H9 (cell line): ENCODE measurements at regions not wholly inside any gene's neighbourhood (a gene's known extent, or its start where the extent isn't known, plus 50 kb on each side); places are given as distances from the start of the nearest gene placed in this dataset.
"Not testable (repeated sequence)": the region's sequence is repeated elsewhere in the genome, so short reads cannot be mapped to it uniquely, and the experiment has no call there.

ENCODE experiments used
- DNase-seq: peaks from one replicate; pipeline ENCODE4 v3.0.0-alpha.2; 2017
- H2AFZ ChIP-seq: one replicate; pipeline ENCODE4 v1.6.1; 2013; ENCODE audit warnings: mild to moderate bottlenecking, low read length, control low read depth, moderate library complexity
- H2AK5ac ChIP-seq: 2 replicates; pipeline ENCODE4 v1.6.1; 2013; ENCODE audit warnings: low read length, control low read depth, mixed read lengths; ENCODE audit not compliant: insufficient read length
- H2BK120ac ChIP-seq: one replicate; pipeline ENCODE4 v1.6.1; 2013; ENCODE audit warnings: low read depth, mild to moderate bottlenecking, low read length, control low read depth, inconsistent platforms; ENCODE audit not compliant: poor library complexity, severe bottlenecking
- H2BK12ac ChIP-seq: 2 replicates; pipeline ENCODE4 v1.6.1; 2013; ENCODE audit warnings: low read length, control low read depth, mixed read lengths, low read depth; ENCODE audit not compliant: insufficient read length
- H2BK15ac ChIP-seq: 2 replicates; pipeline ENCODE4 v1.6.1; 2013; ENCODE audit warnings: low read depth, low read length, control low read depth
- H2BK20ac ChIP-seq: one replicate; pipeline ENCODE4 v1.6.1; 2013; ENCODE audit warnings: low read depth, mild to moderate bottlenecking, low read length, control low read depth, inconsistent platforms; ENCODE audit not compliant: poor library complexity, severe bottlenecking
- H2BK5ac ChIP-seq: 2 replicates; pipeline ENCODE4 v1.6.1; 2013; ENCODE audit warnings: low read length, control low read depth, mixed read lengths; ENCODE audit not compliant: insufficient read length
- H3K14ac ChIP-seq: 2 replicates; pipeline ENCODE4 v1.6.1; 2013; ENCODE audit warnings: low read length, control low read depth; ENCODE audit not compliant: insufficient read depth
- H3K18ac ChIP-seq: 2 replicates; pipeline ENCODE4 v1.6.1; 2013; ENCODE audit warnings: low read depth, mild to moderate bottlenecking, mixed read lengths, low read length, control low read depth; ENCODE audit not compliant: insufficient read length
- H3K23ac ChIP-seq: 2 replicates; pipeline ENCODE4 v1.6.1; 2013; ENCODE audit warnings: low read length, control low read depth, mixed read lengths, low read depth; ENCODE audit not compliant: insufficient read length
- H3K23me2 ChIP-seq: 2 replicates; pipeline ENCODE4 v1.6.1; 2013; ENCODE audit warnings: low read depth, mild to moderate bottlenecking, mixed read lengths, low read length, control low read depth; ENCODE audit not compliant: insufficient read length, poor library complexity, severe bottlenecking
- H3K27ac ChIP-seq: 2 replicates; pipeline ENCODE4 v1.5.1; 2013; ENCODE audit warnings: low read length, control low read depth, mixed read lengths, low read depth; ENCODE audit not compliant: insufficient read length
- H3K27me3 ChIP-seq: 2 replicates; pipeline ENCODE4 v1.6.1; 2013; ENCODE audit warnings: low read length, control low read depth, inconsistent platforms; ENCODE audit not compliant: insufficient read depth
- H3K4ac ChIP-seq: 2 replicates; pipeline ENCODE4 v1.6.1; 2013; ENCODE audit warnings: low read depth, mild to moderate bottlenecking, control low read depth, inconsistent platforms, low read length, moderate library complexity
- H3K4me1 ChIP-seq: 2 replicates; pipeline ENCODE4 v1.6.1; 2013; ENCODE audit warnings: low read length, control low read depth, inconsistent platforms; ENCODE audit not compliant: insufficient read depth
- H3K4me2 ChIP-seq: 2 replicates; pipeline ENCODE4 v1.6.1; 2013; ENCODE audit warnings: low read length, control low read depth, mixed read lengths; ENCODE audit not compliant: insufficient read length, insufficient read depth
- H3K56ac ChIP-seq: 2 replicates; pipeline ENCODE4 v1.6.1; 2013; ENCODE audit warnings: low read depth, mild to moderate bottlenecking, mixed read lengths, low read length, control low read depth; ENCODE audit not compliant: insufficient read length
- H3K79me1 ChIP-seq: 2 replicates; pipeline ENCODE4 v1.6.1; 2013; ENCODE audit warnings: low read depth, mild to moderate bottlenecking, moderate library complexity, low read length, control low read depth, inconsistent platforms; ENCODE audit not compliant: insufficient read depth, poor library complexity, severe bottlenecking
- H3K79me2 ChIP-seq: 2 replicates; pipeline ENCODE4 v1.6.1; 2013; ENCODE audit warnings: low read length, control low read depth, inconsistent platforms; ENCODE audit not compliant: insufficient read depth
- H3K9ac ChIP-seq: 2 replicates; pipeline ENCODE4 v1.6.1; 2013; ENCODE audit warnings: low read length, control low read depth, mixed read lengths; ENCODE audit not compliant: insufficient read length; ENCODE audit errors: extremely low read depth
- H3K9me3 ChIP-seq: one replicate; pipeline ENCODE4 v1.6.1; 2013; ENCODE audit warnings: low read depth, low read length, inconsistent platforms; ENCODE audit not compliant: control insufficient read depth
- H3T11ph ChIP-seq: one replicate; pipeline ENCODE4 v1.6.1; 2013; ENCODE audit warnings: mild to moderate bottlenecking, low read length, control low read depth, inconsistent platforms
- H4K20me1 ChIP-seq: one replicate; pipeline ENCODE4 v1.6.1; 2013; ENCODE audit not compliant: control insufficient read depth, insufficient read length, insufficient read depth
- H4K5ac ChIP-seq: 2 replicates; pipeline ENCODE4 v1.6.1; 2013; ENCODE audit warnings: low read depth, mild to moderate bottlenecking, mixed read lengths, low read length, control low read depth; ENCODE audit not compliant: insufficient read length
- H4K8ac ChIP-seq: replicated peaks from 2 replicates; pipeline ENCODE4 v1.6.1; 2013; ENCODE audit warnings: low read length, control low read depth, mixed read lengths, low read depth; ENCODE audit not compliant: insufficient read length
- H4K91ac ChIP-seq: 2 replicates; pipeline ENCODE4 v1.6.1; 2013; ENCODE audit warnings: low read depth, mild to moderate bottlenecking, moderate library complexity, mixed read lengths, low read length, control low read depth; ENCODE audit not compliant: insufficient read length
- H3K27ac Mint-ChIP-seq, 3 experiments: 2 replicates in 2 of 3; 3 replicates in 1 of 3; pipeline ENCODE4 v1.8.0; 2020 to 2021; ENCODE audit warnings: mixed read lengths in 3 of 3, mild to moderate bottlenecking in 1 of 3, moderate library complexity in 1 of 3
- H3K27me3 Mint-ChIP-seq: 2 replicates; pipeline ENCODE4 v1.8.0; 2021; ENCODE audit warnings: low read depth, mild to moderate bottlenecking, moderate library complexity, mixed read lengths
- H3K36me3 Mint-ChIP-seq, 3 experiments: 2 replicates in 2 of 3; 3 replicates in 1 of 3; pipeline ENCODE4 v1.8.0; 2020 to 2021; ENCODE audit warnings: low read depth in 3 of 3, mixed read lengths in 3 of 3; ENCODE audit not compliant: insufficient read depth in 1 of 3
- H3K4me1 Mint-ChIP-seq, 2 experiments: 2 replicates each; pipeline ENCODE4 v1.8.0; 2020; ENCODE audit warnings: mixed read lengths in 2 of 2
- H3K4me3 Mint-ChIP-seq, 2 experiments: 2 replicates in 1 of 2; 3 replicates in 1 of 2; pipeline ENCODE4 v1.8.0; 2020 to 2021; ENCODE audit warnings: mild to moderate bottlenecking in 2 of 2, mixed read lengths in 2 of 2, moderate library complexity in 1 of 2
- H3K9me3 Mint-ChIP-seq, 2 experiments: 2 replicates in 1 of 2; 3 replicates in 1 of 2; pipeline ENCODE4 v1.8.0; 2020; ENCODE audit warnings: mild to moderate bottlenecking in 2 of 2, mixed read lengths in 2 of 2, moderate library complexity in 1 of 2
- CTCF ChIP-seq: fragments of 200-600 bp; sonication (generic); conservative IDR thresholded peaks from 3 replicates; pipeline ENCODE4 v1.8.0; 2021; ENCODE audit warnings: antibody characterized with exemption, mild to moderate bottlenecking
- WGBS: extraction: QIAGEN DNeasy Blood & Tissue Kit; methylation state at CpG from one replicate; pipeline ENCODE4 v1.1.7; 2013; ENCODE audit warnings: missing lambda C conversion rate, low lambda C conversion rate, mixed read lengths; ENCODE audit not compliant: insufficient read length; ENCODE audit errors: extremely low coverage; 5-methylcytosine and 5-hydroxymethylcytosine counted together

- H2BK20ac ChIP-seq: no peak overlapping the region
- H3K23me2 ChIP-seq: no peaks in the 10 kb centered on the region
- no peak overlapping the region for H4K5ac ChIP-seq
- no peak overlapping the region for H3K4me3 Mint-ChIP-seq
- peaks cover 6% of the 10 kb centered on the region for H3K27me3 Mint-ChIP-seq
- no peaks in the 10 kb centered on the region for H3K36me3 Mint-ChIP-seq
- no peaks in the 10 kb centered on the region for H3K4me1 ChIP-seq
- H3K4me1 Mint-ChIP-seq: peaks cover 2 to 3% of the 10 kb centered on the region in 2 experiments; a peak in 2 of 4 replicates
- no peak overlapping the region for H2AK5ac ChIP-seq
- no peak for TF ChIP-seq CTCF
- H3K27ac ChIP-seq: no peak overlapping the region
- no peak overlapping the region for H2BK12ac ChIP-seq
- no peak overlapping the region for H3K4ac ChIP-seq
- H3K14ac ChIP-seq: no peak overlapping the region
- H3T11ph ChIP-seq: no peak overlapping the region
- no peak overlapping the region for H3K56ac ChIP-seq
- H3K9me3 Mint-ChIP-seq: no peaks in the 10 kb centered on the region; a peak in 2 of 5 replicates
- H3K9ac ChIP-seq: no peak overlapping the region
- WGBS: no CpG with 5 or more reads among the region's 19 CpGs
- DNase-seq: no peak
- no peak overlapping the region for H2BK120ac ChIP-seq
- H3K79me2 ChIP-seq: no peaks in the 10 kb centered on the region
- H3K27ac Mint-ChIP-seq: 0 out of 7 replicates have a peak overlapping the region, but pooled peaks of 1 of the 3 experiments have one; percentile 23
- no peaks in the 10 kb centered on the region for H4K20me1 ChIP-seq
- H3K23ac ChIP-seq: no peak overlapping the region
- H3K79me1 ChIP-seq: no peaks in the 10 kb centered on the region
- H2BK15ac ChIP-seq: no peak overlapping the region
- H3K18ac ChIP-seq: no peak overlapping the region
- H3K4me2 ChIP-seq: no peak overlapping the region
- no peak overlapping the region for H4K8ac ChIP-seq
- H3K27me3 ChIP-seq: no peaks in the 10 kb centered on the region
- no peaks in the 10 kb centered on the region for H3K9me3 ChIP-seq
- H4K91ac ChIP-seq: no peak overlapping the region
- no peak overlapping the region for H2BK5ac ChIP-seq
- H2AFZ ChIP-seq: no peak overlapping the region
Measured at GRCh38 chr16:87160701-87161337, 156.4 kb downstream of the C16orf95 start.

- not testable (repeated sequence) for H2BK15ac ChIP-seq, H3K79me2 ChIP-seq, H2BK20ac ChIP-seq, H3K27ac ChIP-seq, H3K27me3 ChIP-seq, H4K20me1 ChIP-seq, H3T11ph ChIP-seq, H3K4me1 Mint-ChIP-seq, H3K36me3 Mint-ChIP-seq, H4K5ac ChIP-seq, H3K79me1 ChIP-seq, H2BK12ac ChIP-seq, H3K27me3 Mint-ChIP-seq, H3K27ac Mint-ChIP-seq, H3K9ac ChIP-seq, H4K91ac ChIP-seq, H3K23ac ChIP-seq, H3K23me2 ChIP-seq, H2BK120ac ChIP-seq, H2BK5ac ChIP-seq, H3K4me1 ChIP-seq, H3K9me3 Mint-ChIP-seq, H3K4me2 ChIP-seq, H3K14ac ChIP-seq, H2AFZ ChIP-seq, H3K4ac ChIP-seq, H2AK5ac ChIP-seq, H3K18ac ChIP-seq, H3K4me3 Mint-ChIP-seq, H4K8ac ChIP-seq, DNase-seq, H3K56ac ChIP-seq, H3K9me3 ChIP-seq
- no CpG with 5 or more reads among the region's 7 CpGs for WGBS
Measured at GRCh38 chr16:87161410-87161809, 155.8 kb downstream of the C16orf95 start.
